GM21423 (cell line): ENCODE measurements at regions not wholly inside any gene's neighbourhood (a gene's known extent, or its start where the extent isn't known, plus 50 kb on each side); places are given as distances from the start of the nearest gene placed in this dataset.
"Not testable (repeated sequence)": the region's sequence is repeated elsewhere in the genome, so short reads cannot be mapped to it uniquely, and the experiment has no call there.

Experiments
- ATAC-seq: cut with Tn5 transposase; IDR thresholded peaks from one replicate; pipeline ENCODE4 v1.9.1; 2021; ENCODE audit warnings: mild to moderate bottlenecking, moderate library complexity; ENCODE audit not compliant: unreplicated experiment

DNA sequence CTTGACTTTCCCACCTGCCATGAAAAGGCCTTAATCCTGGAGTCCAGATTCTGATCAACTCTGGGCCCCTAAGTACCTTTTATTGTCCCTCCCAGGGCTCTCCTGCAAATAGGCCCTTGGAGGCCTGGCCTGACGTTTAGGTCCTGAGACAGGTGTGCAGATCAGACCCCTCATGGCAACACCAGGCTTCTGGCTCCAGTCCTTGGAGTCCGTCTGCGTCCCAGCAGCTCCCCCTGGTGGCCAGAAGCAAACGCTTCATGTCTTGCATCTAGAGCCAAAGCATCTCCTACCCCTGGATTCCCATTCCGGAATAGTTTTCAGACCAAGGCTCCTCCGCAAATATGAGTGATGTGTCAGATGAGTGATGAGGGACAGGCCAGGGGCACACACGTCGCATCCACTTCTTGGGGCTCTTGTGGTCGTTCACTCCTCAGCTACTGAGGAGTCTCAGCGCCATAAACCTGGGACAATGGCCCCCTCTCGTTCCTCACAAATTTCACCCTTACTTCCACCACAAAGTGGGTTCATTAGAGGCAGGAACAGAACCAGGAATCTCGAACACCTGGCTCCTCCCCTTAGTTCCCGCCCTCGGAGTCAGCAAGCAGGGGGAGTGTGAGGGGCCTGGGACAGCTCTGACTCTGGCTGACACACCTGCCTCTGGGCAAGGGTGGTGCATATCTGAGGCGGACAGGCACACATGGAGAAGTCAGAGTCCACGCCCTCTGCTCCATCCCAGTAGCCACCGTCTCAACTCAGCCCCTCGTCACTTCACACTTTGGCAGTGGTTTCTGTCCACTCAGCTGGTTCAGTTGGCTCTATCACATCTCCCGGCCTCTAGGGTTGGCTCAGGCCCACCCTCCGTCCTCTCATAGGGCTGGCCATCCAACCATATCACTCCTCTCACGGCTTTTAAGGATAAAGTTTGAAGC lies 77.9 kb upstream of the PWP1 start:
- ATAC-seq: no peak

DNA sequence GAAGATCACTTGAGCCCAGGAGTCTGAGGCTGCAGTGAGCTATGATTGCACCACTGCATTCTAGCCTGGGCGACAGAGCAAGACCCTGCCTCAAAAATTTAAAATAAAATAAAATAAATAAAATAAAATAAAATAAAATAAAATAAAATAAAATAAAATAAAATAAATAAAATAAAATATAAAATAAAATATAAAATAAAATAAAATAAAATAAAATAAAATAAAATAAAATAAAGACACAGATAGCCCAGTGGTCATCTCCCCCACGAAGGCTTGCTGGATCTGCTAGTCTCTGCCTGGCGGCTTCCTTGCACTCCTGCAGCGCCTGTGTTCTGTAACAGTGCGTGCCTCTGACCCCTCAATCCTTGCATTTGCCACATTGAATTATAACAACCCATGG lies 76.8 kb upstream of the PWP1 start:
- not testable (repeated sequence) for ATAC-seq

DNA sequence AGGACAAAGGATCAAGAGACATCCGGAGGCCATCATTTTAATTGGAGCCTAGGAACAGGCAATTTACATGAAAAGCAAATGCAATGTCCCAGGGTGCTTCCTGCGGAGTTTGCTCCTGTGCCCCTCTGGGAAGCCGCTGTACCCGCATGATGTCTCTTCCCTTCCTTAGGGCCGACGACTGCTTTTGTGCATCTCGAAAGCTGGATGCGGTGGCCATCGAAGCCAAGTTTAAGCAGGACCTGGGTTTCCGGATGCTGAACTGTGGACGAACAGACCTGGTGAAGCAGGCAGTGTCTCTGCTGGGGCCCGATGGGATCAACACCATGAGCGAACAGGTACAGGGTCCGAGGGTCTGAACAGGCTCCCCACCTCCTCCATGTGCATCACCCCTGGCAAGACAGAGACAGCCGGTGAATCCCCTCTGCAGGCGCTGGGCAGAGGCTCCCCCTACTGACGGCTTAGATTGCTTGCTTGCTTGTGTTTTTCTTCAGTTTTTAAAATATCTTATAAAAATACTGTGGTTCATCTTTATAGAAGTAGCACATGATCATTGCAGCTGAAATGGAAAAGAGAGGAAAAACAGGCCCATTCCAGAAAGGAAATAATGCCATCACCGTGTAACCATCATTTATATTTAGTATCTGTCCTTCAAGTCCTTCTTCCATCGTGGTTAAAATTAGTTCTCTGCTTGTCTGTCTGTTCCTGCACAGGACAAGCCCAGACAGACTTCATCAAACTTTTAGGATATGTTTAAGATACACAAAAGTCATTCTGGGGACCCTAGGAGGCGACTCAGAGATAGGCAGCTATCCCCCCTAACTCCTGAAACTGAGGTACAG lies 75.4 kb upstream of the PWP1 start:
- ATAC-seq: no peak

DNA sequence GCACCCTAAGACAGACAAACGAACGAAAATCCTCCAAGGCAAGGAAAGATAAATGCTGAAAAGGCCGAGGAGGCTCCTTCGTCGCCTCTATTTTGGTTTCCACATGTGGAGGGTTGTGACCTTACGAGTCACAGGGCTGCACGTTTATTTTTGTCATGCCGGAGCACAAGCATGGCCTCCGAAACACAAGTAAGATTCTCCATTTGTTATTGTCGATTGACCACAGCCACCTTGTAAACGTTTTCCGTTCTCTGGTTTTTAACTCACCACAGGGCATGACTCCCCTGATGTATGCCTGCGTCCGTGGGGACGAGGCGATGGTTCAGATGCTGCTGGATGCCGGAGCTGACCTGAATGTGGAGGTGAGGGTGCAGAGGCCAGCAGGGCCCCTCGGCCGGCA lies 73.1 kb upstream of the PWP1 start:
- no peak for ATAC-seq

DNA sequence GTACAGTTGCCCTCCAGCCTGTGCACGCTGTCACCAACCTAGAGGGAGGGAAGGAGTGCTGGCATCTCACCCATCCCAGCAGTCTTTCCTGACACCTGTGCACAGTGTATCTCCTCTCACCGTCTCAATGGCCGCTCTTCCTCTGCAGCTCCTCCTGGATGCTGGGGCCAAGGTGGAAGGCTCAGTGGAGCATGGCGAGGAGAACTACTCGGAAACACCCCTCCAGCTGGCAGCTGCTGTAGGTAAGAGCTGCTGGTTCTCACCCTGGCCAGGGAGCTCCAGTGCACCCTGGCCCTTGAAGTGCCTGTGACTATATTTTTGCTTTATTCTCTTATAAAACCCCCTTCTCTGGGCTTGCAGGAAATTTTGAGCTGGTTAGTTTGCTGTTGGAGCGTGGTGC lies 68.7 kb upstream of the PWP1 start:
- no peak for ATAC-seq

DNA sequence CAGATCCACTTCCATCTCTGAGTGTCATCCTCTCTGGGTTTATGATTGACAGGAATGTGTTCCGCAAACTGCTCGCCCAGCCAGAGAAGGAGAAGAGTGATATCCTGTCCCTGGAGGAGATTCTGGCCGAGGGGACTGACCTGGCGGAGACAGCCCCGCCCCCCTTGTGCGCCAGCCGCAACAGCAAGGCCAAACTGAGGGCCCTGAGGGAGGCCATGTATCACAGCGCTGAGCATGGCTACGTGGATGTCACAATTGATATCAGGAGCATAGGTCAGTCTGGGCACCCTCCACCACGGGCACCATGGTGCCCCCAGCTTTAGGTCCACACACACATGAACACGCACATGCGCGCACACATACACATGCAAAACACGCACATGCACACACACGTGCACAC lies 67.5 kb upstream of the PWP1 start:
- no peak for ATAC-seq

DNA sequence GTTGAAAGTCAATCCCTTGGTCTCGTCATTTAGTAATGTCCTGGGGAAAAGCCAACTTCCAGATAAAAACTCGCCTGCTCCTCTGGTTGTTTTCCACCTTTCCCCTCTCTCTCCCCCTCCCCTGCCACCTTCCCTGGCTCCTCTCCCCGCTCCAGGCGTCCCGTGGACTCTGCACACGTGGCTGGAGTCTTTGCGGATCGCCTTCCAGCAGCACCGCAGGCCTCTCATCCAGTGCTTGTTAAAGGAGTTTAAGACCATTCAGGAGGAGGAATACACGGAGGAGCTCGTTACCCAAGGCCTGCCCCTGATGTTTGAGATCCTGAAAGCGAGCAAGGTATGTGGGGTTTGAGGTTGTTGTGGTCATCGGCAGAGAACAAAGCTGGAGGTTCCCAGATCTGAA lies 65.8 kb upstream of the PWP1 start:
- ATAC-seq: no peak

DNA sequence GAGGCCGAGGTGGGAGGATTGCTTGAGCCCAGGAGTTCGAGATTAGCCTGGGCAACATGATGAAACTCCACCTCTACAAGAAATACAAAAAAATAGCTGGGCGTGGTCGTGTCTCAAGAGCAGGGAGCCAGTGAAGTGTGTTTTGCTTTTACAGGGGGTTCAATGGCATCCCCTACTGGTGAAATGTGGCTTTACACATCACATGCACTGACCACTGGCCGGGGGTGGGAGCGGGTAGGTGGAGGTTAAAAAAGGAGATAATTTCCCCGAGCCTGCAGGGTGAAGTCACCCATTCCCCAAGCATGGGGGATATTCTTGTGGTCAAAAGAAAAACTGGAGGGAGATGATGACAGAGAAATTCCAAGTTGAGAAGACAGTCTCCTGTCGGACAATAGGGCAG lies 63.6 kb upstream of the PWP1 start:
- ATAC-seq: no peak

DNA sequence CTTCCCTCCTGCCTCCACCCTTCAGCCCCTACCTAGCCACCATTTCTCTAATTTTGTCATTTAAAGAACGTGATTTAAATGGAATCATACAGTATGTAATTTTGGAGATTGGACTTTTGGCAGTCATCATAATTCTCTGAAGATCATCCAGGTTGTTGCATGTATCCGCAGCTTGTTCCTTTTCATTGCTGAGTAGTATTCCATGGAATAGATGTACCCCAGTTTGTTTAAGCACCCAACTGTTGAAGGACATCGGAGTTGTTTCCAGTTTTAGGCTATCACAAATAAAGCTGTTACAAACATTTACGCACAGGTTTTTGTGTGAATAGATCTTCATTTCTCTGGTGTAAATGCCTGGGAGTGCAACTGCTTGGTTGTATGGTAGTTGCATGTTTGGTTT lies 61.1 kb upstream of the PWP1 start:
- ATAC-seq: no peak

DNA sequence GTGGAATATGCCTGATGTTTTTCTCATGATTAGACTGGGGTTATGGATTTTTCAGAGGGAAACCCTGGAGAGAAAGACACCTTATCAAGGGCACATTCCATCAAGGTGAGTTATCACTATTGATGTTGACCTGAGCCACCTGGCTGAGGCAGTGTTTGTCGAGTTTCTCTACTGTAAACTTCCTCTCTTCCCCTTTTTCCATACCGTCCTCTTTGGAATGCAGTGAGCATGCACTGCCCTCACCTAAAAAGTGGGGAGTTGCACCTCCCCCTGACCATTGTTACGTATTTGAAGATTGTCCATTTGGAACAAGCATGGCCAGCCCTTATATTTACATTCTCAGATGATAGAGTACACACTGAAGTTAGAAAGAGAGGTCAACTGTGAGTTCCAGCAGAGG lies 53.9 kb upstream of the PWP1 start:
- ATAC-seq: no peak

DNA sequence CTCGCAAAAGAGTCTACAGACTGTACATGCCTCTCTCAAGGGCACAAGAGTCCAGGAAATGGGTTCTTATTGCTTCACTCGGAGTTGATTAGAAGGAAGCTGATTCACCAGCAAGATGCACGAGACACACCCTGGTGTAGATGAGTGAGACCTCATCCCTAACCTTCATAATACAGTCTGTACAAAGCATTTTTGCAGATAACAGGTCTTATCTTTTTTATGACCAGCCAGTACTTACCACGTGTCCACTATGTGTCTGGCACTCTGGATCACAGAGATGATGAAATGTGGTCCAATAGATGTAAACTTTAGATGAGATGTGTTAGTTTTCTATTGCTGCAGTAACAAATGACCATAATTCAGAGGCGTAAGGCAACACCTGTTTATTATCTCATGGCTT lies 53.4 kb upstream of the PWP1 start:
- no peak for ATAC-seq

DNA sequence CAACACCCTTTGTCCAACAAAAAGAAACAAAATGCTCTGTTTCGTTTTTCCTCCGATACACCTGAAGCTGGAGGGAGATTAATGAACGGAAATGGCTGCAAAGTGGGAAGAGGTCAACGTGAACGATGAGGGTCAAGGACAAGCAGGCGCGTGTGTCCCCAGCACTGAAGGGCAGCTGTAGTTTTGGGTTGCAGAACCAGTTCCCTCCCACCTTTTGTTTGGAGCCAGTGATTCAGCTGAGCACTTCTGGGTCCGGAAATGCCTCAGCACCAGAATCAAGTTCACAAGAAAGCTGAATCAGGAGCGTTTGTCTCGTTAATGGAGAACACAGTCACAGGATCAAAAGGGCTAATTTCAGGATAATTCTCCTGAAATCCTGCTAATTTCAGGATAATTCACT lies 51.1 kb upstream of the PWP1 start:
- ATAC-seq: no peak

DNA sequence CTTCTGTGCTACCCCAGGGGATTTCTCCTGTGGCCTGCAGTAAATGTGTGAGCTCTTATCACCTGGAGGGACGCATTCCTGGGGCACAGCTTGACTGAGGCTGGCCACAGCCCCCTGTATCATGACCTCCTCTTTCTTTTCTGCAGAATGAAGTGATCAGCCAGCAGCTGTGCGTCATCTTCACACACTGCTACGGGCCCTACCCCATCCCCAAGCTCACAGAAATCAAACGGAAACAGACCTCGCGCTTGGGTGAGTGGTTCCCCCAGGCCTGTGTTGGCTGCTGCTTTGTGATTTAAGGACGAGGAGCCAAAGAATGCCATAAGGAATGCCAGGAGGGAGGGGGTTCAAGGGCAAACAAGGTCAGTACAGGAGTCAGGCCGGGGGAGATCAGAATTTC lies 50.5 kb upstream of the PWP1 start:
- no peak for ATAC-seq
